ENCODE measurements at regions not wholly inside any gene's neighbourhood (a gene's known extent, or its start where the extent isn't known, plus 50 kb on each side); places are given as distances from the start of the nearest gene placed in this dataset.

DNA sequence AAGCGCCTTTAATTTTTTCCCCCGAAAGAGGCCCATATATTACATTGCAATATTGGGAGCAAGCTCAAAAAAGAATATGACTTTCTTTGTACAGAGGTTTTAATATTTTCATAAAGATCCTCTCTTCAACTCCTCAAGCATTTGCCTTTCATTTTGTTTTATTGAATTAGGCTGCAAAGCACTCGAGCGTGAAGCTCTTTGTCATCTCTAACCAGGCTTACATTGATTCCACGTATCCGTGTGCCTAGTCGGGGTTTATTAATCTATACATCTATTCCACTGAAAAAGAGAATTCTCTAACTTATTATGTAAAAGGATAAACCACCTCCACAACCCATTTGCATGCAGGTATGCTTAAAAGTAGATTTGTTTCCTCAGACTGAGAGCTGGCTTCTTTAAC is 234.8 kb upstream of the TMPO start:
- intact Hi-C loops (cut with micrococcal nuclease), result no loop called here
- H3K79me2 ChIP-seq (ENCODE audit: insufficient read depth, low read length), result no peaks in the 10 kb centered on the region
- no peaks in the 10 kb centered on the region for H3K27me3 ChIP-seq (ENCODE audit: control insufficient read depth in 2 of 2, insufficient read depth in 2 of 2, low read length in 2 of 2)
- no peaks in the 10 kb centered on the region for H4K20me1 ChIP-seq (ENCODE audit: insufficient read depth, low read length)
- no CpG with 5 or more reads among the region's 7 CpGs for WGBS (ENCODE audit: insufficient coverage)
- no peaks in the 10 kb centered on the region for H3K36me3 ChIP-seq (replicated peaks in 1 of 2; ENCODE audit: control insufficient read depth in 1 of 2, insufficient read depth in 2 of 2, low read length in 2 of 2)
- Mint-ChIP-seq H3K27ac (no peak overlapping the region), H3K36me3 (no peaks in the 10 kb centered on the region), H3K27me3 (ENCODE audit: low read depth in 3 of 3) (peaks cover 0 to 2% (median 0%) of the 10 kb centered on the region in 3 donors), H3K4me3 (no peak overlapping the region), H3K9me3 (peaks cover 0 to 4% (median 0%) of the 10 kb centered on the region in 7 donors), H3K4me1 (no peaks in the 10 kb centered on the region)
- no peak overlapping the region for H3K4me2 ChIP-seq (replicated peaks; ENCODE audit: extremely low read depth, low read length, poor library complexity, severe bottlenecking)
- TF ChIP-seq, protein P1, sequence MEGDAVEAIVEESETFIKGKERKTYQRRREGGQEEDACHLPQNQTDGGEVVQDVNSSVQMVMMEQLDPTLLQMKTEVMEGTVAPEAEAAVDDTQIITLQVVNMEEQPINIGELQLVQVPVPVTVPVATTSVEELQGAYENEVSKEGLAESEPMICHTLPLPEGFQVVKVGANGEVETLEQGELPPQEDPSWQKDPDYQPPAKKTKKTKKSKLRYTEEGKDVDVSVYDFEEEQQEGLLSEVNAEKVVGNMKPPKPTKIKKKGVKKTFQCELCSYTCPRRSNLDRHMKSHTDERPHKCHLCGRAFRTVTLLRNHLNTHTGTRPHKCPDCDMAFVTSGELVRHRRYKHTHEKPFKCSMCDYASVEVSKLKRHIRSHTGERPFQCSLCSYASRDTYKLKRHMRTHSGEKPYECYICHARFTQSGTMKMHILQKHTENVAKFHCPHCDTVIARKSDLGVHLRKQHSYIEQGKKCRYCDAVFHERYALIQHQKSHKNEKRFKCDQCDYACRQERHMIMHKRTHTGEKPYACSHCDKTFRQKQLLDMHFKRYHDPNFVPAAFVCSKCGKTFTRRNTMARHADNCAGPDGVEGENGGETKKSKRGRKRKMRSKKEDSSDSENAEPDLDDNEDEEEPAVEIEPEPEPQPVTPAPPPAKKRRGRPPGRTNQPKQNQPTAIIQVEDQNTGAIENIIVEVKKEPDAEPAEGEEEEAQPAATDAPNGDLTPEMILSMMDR (IDR thresholded peaks at IDR 0.05), result no peak
- no peak overlapping the region for H3K27ac ChIP-seq (ENCODE audit: low read depth in 1 of 2, low read length in 2 of 2)
- DNase-seq, result no peak
- H3K9me3 ChIP-seq (replicated peaks in 1 of 2; ENCODE audit: control insufficient read depth in 1 of 2, insufficient read depth in 1 of 2, low read length in 2 of 2), result no peaks in the 10 kb centered on the region
- no peaks in the 10 kb centered on the region for H3K4me1 ChIP-seq (ENCODE audit: control insufficient read depth in 1 of 2, insufficient read depth in 2 of 2, low read length in 2 of 2)
- no peak overlapping the region for H3K4me3 ChIP-seq (replicated peaks in 1 of 3; ENCODE audit: low read depth in 2 of 3, low read length in 3 of 3)
- H2AFZ ChIP-seq (ENCODE audit: insufficient read depth, low read depth, low read length, poor library complexity, severe bottlenecking), result no peak overlapping the region
- H3K9ac ChIP-seq (ENCODE audit: insufficient read depth, low read length, poor library complexity, severe bottlenecking), result no peak overlapping the region

DNA sequence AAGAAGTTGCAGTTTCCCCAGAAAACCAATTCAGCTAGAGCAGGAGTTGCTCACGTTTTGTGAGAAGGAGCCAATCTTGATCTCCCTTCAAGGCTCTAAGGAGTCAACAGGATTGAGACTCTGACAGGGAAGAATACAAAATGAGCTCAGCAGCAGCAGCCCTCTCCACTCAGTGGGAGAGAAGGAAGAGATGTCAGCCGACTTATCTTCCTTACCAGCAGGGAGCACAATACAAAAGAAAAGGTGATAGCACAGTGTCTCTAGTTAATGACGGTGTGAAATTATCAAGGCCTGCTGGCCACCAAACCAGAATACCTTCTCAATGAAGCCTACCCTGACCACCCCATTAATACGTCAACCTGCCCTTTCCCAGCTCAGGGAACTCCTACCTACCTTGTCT is 223.6 kb upstream of the TMPO start:
- H3K36me3 Mint-ChIP-seq, result no peaks in the 10 kb centered on the region
- H2AFZ ChIP-seq (ENCODE audit: insufficient read depth, low read depth, low read length, poor library complexity, severe bottlenecking), result no peak overlapping the region
- no peak for DNase-seq
- H3K4me1 Mint-ChIP-seq, result no peaks in the 10 kb centered on the region
- no peaks in the 10 kb centered on the region for H3K79me2 ChIP-seq (ENCODE audit: insufficient read depth, low read length)
- no peaks in the 10 kb centered on the region for H3K36me3 ChIP-seq (replicated peaks in 1 of 2; ENCODE audit: control insufficient read depth in 1 of 2, insufficient read depth in 2 of 2, low read length in 2 of 2)
- H3K4me3 ChIP-seq (replicated peaks in 1 of 3; ENCODE audit: low read depth in 2 of 3, low read length in 3 of 3), result no peak overlapping the region
- 80% methylated on average over 1 of the region's 4 CpGs for WGBS (ENCODE audit: insufficient coverage)
- peaks cover 3 to 4% of the 10 kb centered on the region in 2 donors for H3K27me3 ChIP-seq (ENCODE audit: control insufficient read depth in 2 of 2, insufficient read depth in 2 of 2, low read length in 2 of 2)
- intact Hi-C loops (cut with micrococcal nuclease), result no loop called here
- H3K4me1 ChIP-seq (ENCODE audit: control insufficient read depth in 1 of 2, insufficient read depth in 2 of 2, low read length in 2 of 2), result no peaks in the 10 kb centered on the region
- H4K20me1 ChIP-seq (ENCODE audit: insufficient read depth, low read length), result no peaks in the 10 kb centered on the region
- TF ChIP-seq, protein P1 (IDR thresholded peaks at IDR 0.05), result no peak
- H3K9ac ChIP-seq (ENCODE audit: insufficient read depth, low read length, poor library complexity, severe bottlenecking), result no peak overlapping the region
- no peak overlapping the region for H3K27ac Mint-ChIP-seq
- no peaks in the 10 kb centered on the region for H3K9me3 ChIP-seq (replicated peaks in 1 of 2; ENCODE audit: control insufficient read depth in 1 of 2, insufficient read depth in 1 of 2, low read length in 2 of 2)
- no peak overlapping the region for H3K27ac ChIP-seq (ENCODE audit: low read depth in 1 of 2, low read length in 2 of 2)
- peaks cover 3 to 5% (median 5%) of the 10 kb centered on the region in 3 donors for H3K27me3 Mint-ChIP-seq (ENCODE audit: low read depth in 3 of 3)
- no peak overlapping the region for H3K4me3 Mint-ChIP-seq
- H3K4me2 ChIP-seq (replicated peaks; ENCODE audit: extremely low read depth, low read length, poor library complexity, severe bottlenecking), result no peak overlapping the region
- H3K9me3 Mint-ChIP-seq, result peaks cover 0 to 1% (median 0%) of the 10 kb centered on the region in 7 donors
